H1 (cell line): ENCODE measurements at regions not wholly inside any gene's neighbourhood (a gene's known extent, or its start where the extent isn't known, plus 50 kb on each side); places are given as distances from the start of the nearest gene placed in this dataset.

ENCODE experiments used
- CTCF ChIA-PET: fragments of 300-600 bp; sonication (Branson Sonifier 250); formaldehyde crosslinking; loops from one replicate; lab custom pipeline; 2021; ENCODE audit not compliant: partially characterized antibody; lab: Charles Lee
- POLR2A ChIA-PET: fragments of 300-600 bp; sonication (Branson Sonifier 250); formaldehyde crosslinking; loops from one replicate; lab custom pipeline; 2021; ENCODE audit warnings: inconsistent platforms; ENCODE audit not compliant: partially characterized antibody; lab: Charles Lee
- DNase-seq, 2 experiments: peaks; one replicate each; pipeline versions ENCODE4 v3.0.0 to v3.0.0-alpha.2; 2010 to 2022; ENCODE audit warnings: low spot score in 2 of 2, low read depth in 1 of 2, mixed read lengths in 1 of 2
- FAIRE-seq: peaks from 2 replicates; lab custom pipeline; 2011; peaks lifted over from hg19 to GRCh38; lab: Jason Lieb, UNC
- H2AFZ ChIP-seq: 2 replicates; pipeline ENCODE4 v1.8.1; 2012; ENCODE audit warnings: low read length, inconsistent platforms
- H2AK5ac ChIP-seq: 2 replicates; pipeline ENCODE4 v1.6.1; 2013; ENCODE audit warnings: low read depth, low read length
- H2BK120ac ChIP-seq: replicated peaks from 2 replicates; pipeline ENCODE3; 2013; ENCODE audit warnings: low read depth, low read length, inconsistent platforms
- H2BK12ac ChIP-seq: 2 replicates; pipeline ENCODE4 v1.6.1; 2013; ENCODE audit warnings: low read depth, low read length
- H2BK15ac ChIP-seq: 2 replicates; pipeline ENCODE4 v1.6.1; 2013; ENCODE audit warnings: low read length
- H2BK20ac ChIP-seq: 2 replicates; pipeline ENCODE4 v1.6.1; 2013; ENCODE audit warnings: low read length
- H2BK5ac ChIP-seq: 2 replicates; pipeline ENCODE4 v1.6.1; 2013; ENCODE audit warnings: low read depth, low read length
- H3K14ac ChIP-seq: 2 replicates; pipeline ENCODE4 v1.6.1; 2013; ENCODE audit warnings: inconsistent platforms; ENCODE audit not compliant: insufficient read length
- H3K18ac ChIP-seq: 2 replicates; pipeline ENCODE4 v1.6.1; 2013; ENCODE audit warnings: low read length; ENCODE audit errors: extremely low read depth
- H3K23ac ChIP-seq: 2 replicates; pipeline ENCODE4 v1.6.1; 2013; ENCODE audit warnings: inconsistent platforms; ENCODE audit not compliant: insufficient read length
- H3K23me2 ChIP-seq: 2 replicates; pipeline ENCODE4 v1.6.1; 2013; ENCODE audit warnings: low read depth, low read length
- H3K27ac ChIP-seq: 2 replicates; pipeline ENCODE4 v1.6.1; 2011; ENCODE audit warnings: low read depth, low read length, inconsistent platforms
- H3K27me3 ChIP-seq, 4 experiments: replicated peaks in 1 of 4; 1 replicate in 1 of 4; 2 replicates in 3 of 4; pipeline versions ENCODE4 v1.6.1 to v1.8.1; 2011 to 2013; ENCODE audit warnings: low read length in 3 of 4, mild to moderate bottlenecking in 3 of 4, inconsistent platforms in 2 of 4, mixed read lengths in 2 of 4, moderate library complexity in 1 of 4; ENCODE audit not compliant: control insufficient read depth in 3 of 4, insufficient read depth in 3 of 4; ENCODE audit errors: extremely low read depth in 1 of 4
- H3K36me3 ChIP-seq, 4 experiments: 2 replicates each; pipeline versions ENCODE4 v1.6.1 to v1.8.1; 2011 to 2013; ENCODE audit warnings: mild to moderate bottlenecking in 4 of 4, low read length in 3 of 4, moderate library complexity in 2 of 4, control low read depth in 1 of 4, inconsistent platforms in 1 of 4; ENCODE audit not compliant: insufficient read depth in 4 of 4, control insufficient read depth in 2 of 4
- H3K4ac ChIP-seq: replicated peaks from 2 replicates; pipeline ENCODE3; 2013; ENCODE audit warnings: low read length, low read depth, mixed read lengths, inconsistent platforms; ENCODE audit not compliant: insufficient read length
- H3K4me1 ChIP-seq, 4 experiments: replicated peaks in 1 of 4; 1 replicate in 1 of 4; 2 replicates in 3 of 4; pipeline versions ENCODE4 v1.6.1 to v1.8.1; 2011 to 2013; ENCODE audit warnings: low read length in 3 of 4, inconsistent platforms in 2 of 4, mixed read lengths in 1 of 4; ENCODE audit not compliant: insufficient read depth in 4 of 4, control insufficient read depth in 3 of 4
- H3K4me2 ChIP-seq, 2 experiments: 2 replicates each; pipeline versions ENCODE4 v1.6.1 to v1.8.1; 2011 to 2013; ENCODE audit warnings: low read depth in 2 of 2, low read length in 2 of 2, control low read depth in 1 of 2, inconsistent platforms in 1 of 2, mild to moderate bottlenecking in 1 of 2; ENCODE audit not compliant: insufficient read depth in 1 of 2
- H3K4me3 ChIP-seq, 4 experiments: fragments of 200-600, 300-600 bp in 1 of 4; sonication (generic), shearing (Covaris generic), sonication (Bioruptor Twin) in 1 of 4; 2 replicates each; pipeline versions ENCODE4 v1.5.1 to v1.8.1; 2011 to 2016; ENCODE audit warnings: low read length in 4 of 4, low read depth in 3 of 4, control low read depth in 2 of 4, inconsistent platforms in 2 of 4, mild to moderate bottlenecking in 2 of 4, mixed read lengths in 1 of 4, moderate library complexity in 1 of 4; ENCODE audit not compliant: insufficient read depth in 2 of 4; ENCODE audit errors: extremely low read depth in 1 of 4
- H3K56ac ChIP-seq: replicated peaks from 2 replicates; pipeline ENCODE3; 2013; ENCODE audit warnings: low read depth, mild to moderate bottlenecking, mixed read lengths, low read length, inconsistent platforms; ENCODE audit not compliant: insufficient read length
- H3K79me1 ChIP-seq: 2 replicates; pipeline ENCODE4 v1.6.1; 2013; ENCODE audit warnings: low read depth, low read length, control low read depth
- H3K79me2 ChIP-seq, 2 experiments: 2 replicates each; pipeline versions ENCODE4 v1.6.1 to v1.8.1; 2012 to 2013; ENCODE audit warnings: low read length in 2 of 2, mild to moderate bottlenecking in 2 of 2, inconsistent platforms in 1 of 2; ENCODE audit not compliant: insufficient read depth in 2 of 2, control insufficient read depth in 1 of 2
- H3K9ac ChIP-seq, 4 experiments: replicated peaks in 1 of 4; 1 replicate in 1 of 4; 2 replicates in 3 of 4; pipeline versions ENCODE4 v1.6.1 to v1.8.1; 2011 to 2013; ENCODE audit warnings: low read depth in 3 of 4, low read length in 3 of 4, control low read depth in 2 of 4, mild to moderate bottlenecking in 2 of 4, moderate library complexity in 2 of 4, inconsistent platforms in 1 of 4; ENCODE audit errors: extremely low read depth in 1 of 4
- H3K9me3 ChIP-seq, 2 experiments: 2 replicates each; pipeline versions ENCODE4 v1.6.1 to v1.8.1; 2012 to 2013; ENCODE audit warnings: mild to moderate bottlenecking in 2 of 2, moderate library complexity in 2 of 2, control low read depth in 1 of 2, inconsistent platforms in 1 of 2, low read depth in 1 of 2, low read length in 1 of 2, mixed read lengths in 1 of 2; ENCODE audit not compliant: insufficient read depth in 2 of 2
- H4K20me1 ChIP-seq, 2 experiments: replicated peaks in 1 of 2; 2 replicates each; pipeline versions ENCODE3 to v1.8.1; 2011 to 2013; ENCODE audit warnings: inconsistent platforms in 2 of 2, low read length in 2 of 2, mild to moderate bottlenecking in 1 of 2; ENCODE audit not compliant: insufficient read depth in 2 of 2, control insufficient read depth in 1 of 2
- H4K5ac ChIP-seq: 2 replicates; pipeline ENCODE4 v1.6.1; 2013; ENCODE audit warnings: low read length, low read depth, mixed read lengths, inconsistent platforms; ENCODE audit not compliant: insufficient read length
- H4K8ac ChIP-seq: 2 replicates; pipeline ENCODE4 v1.8.0; 2013; ENCODE audit warnings: mild to moderate bottlenecking, moderate library complexity, low read length, inconsistent platforms; ENCODE audit not compliant: insufficient read depth; ENCODE audit errors: extremely low read depth
- H4K91ac ChIP-seq: replicated peaks from 2 replicates; pipeline ENCODE3; 2013; ENCODE audit warnings: low read length, mixed read lengths, inconsistent platforms; ENCODE audit not compliant: insufficient read length
- BCL11A ChIP-seq, 2 experiments: IDR thresholded peaks; one replicate each; pipeline ENCODE4 v1.6.1; 2011; ENCODE audit warnings: low read depth in 2 of 2, low read length in 2 of 2, mild to moderate bottlenecking in 2 of 2
- CREB1 ChIP-seq: IDR thresholded peaks from 2 replicates; pipeline ENCODE4 v1.6.1; 2012; ENCODE audit warnings: inconsistent platforms
- EP300 ChIP-seq, 2 experiments: IDR thresholded peaks; 1 replicate in 1 of 2; 2 replicates in 1 of 2; pipeline ENCODE4 v1.6.1; 2011 to 2012; ENCODE audit warnings: low read depth in 2 of 2, low read length in 2 of 2, mild to moderate bottlenecking in 2 of 2, borderline replicate concordance in 1 of 2, inconsistent platforms in 1 of 2, moderate library complexity in 1 of 2
- POLR2A ChIP-seq, 2 experiments: IDR thresholded peaks; 1 replicate in 1 of 2; 2 replicates in 1 of 2; pipeline ENCODE4 v1.6.1; 2011; ENCODE audit warnings: low read depth in 2 of 2, low read length in 2 of 2, mild to moderate bottlenecking in 2 of 2; ENCODE audit errors: control extremely low read depth in 1 of 2
- POLR2AphosphoS5 ChIP-seq: IDR thresholded peaks from 2 replicates; pipeline ENCODE4 v1.6.1; 2011; ENCODE audit warnings: low read depth, low read length
- SIRT6 ChIP-seq: IDR thresholded peaks from one replicate; pipeline ENCODE4 v1.7.1; 2012; ENCODE audit warnings: low read length, inconsistent platforms
- SP1 ChIP-seq: IDR thresholded peaks from 2 replicates; pipeline ENCODE4 v1.6.1; 2011; ENCODE audit warnings: low read depth, low read length
- TEAD4 ChIP-seq: IDR thresholded peaks from 2 replicates; pipeline ENCODE4 v1.6.1; 2012; ENCODE audit warnings: low read depth, low read length, inconsistent platforms, mixed read lengths

DNA sequence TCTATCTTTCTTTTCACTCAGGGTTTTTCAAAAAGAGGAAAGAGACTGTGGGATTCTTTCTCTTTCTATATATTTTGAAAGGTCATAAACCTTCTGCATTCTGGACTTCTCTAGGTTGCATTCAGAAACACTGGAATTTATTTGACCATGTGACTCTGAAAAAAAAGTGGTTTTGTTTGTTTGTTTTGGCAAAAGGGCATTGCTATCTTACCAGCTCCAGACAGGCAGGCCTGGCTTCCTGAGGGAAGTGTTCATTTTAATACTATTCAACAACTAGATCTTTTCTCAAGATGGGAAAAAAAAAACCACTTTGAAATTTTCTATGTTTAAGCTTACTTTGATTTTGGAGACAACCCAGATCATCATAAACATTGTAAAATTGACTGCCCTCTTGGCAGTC, 170.6 kb downstream of the RBMY1A1 start:
- no peak overlapping the region for H3K14ac ChIP-seq
- no peak overlapping the region for H2BK5ac ChIP-seq
- H3K4me3 ChIP-seq: no peak overlapping the region
- no peak overlapping the region for H3K9ac ChIP-seq
- no peak overlapping the region for H2BK15ac ChIP-seq
- no peak overlapping the region for H2BK12ac ChIP-seq
- H3K4me2 ChIP-seq: no peak overlapping the region
- H3K56ac ChIP-seq: no peak overlapping the region
- DNase-seq (no peak), FAIRE-seq (no peak)
- no peaks in the 10 kb centered on the region for H3K4me1 ChIP-seq
- H3K23me2 ChIP-seq: no peaks in the 10 kb centered on the region
- H2AK5ac ChIP-seq: no peak overlapping the region
- no peak overlapping the region for H2AFZ ChIP-seq
- no peaks in the 10 kb centered on the region for H4K20me1 ChIP-seq
- H2BK120ac ChIP-seq: no peak overlapping the region
- no peaks in the 10 kb centered on the region for H3K79me2 ChIP-seq
- H3K79me1 ChIP-seq: no peaks in the 10 kb centered on the region
- ChIA-PET CTCF (no interaction called here), POLR2A (no interaction called here)
- H4K5ac ChIP-seq: no peak overlapping the region
- H3K4ac ChIP-seq: no peak overlapping the region
- H3K27me3 ChIP-seq: no peaks in the 10 kb centered on the region
- H4K91ac ChIP-seq: no peak overlapping the region
- no peaks in the 10 kb centered on the region; a peak in 1 of 4 replicates for H3K9me3 ChIP-seq
- H3K27ac ChIP-seq: no peak overlapping the region
- no peak overlapping the region for H4K8ac ChIP-seq
- no peak overlapping the region for H3K23ac ChIP-seq
- H3K18ac ChIP-seq: no peak overlapping the region
- no peaks in the 10 kb centered on the region for H3K36me3 ChIP-seq
- H2BK20ac ChIP-seq: no peak overlapping the region
- TF ChIP-seq POLR2AphosphoS5: no peak
- no peak for TF ChIP-seq POLR2A (IDR thresholded peaks at IDR 0.05; ENCODE audit: control extremely low read depth in 1 of 2, low read depth in 2 of 2, low read length in 2 of 2)
- no peak for TF ChIP-seq SIRT6
- TF ChIP-seq EP300 (IDR thresholded peaks at IDR 0.05; ENCODE audit: borderline replicate concordance in 1 of 2, low read depth in 2 of 2, low read length in 2 of 2): no peak
- TF ChIP-seq TEAD4: no peak
- no peak for TF ChIP-seq SP1
- no peak for TF ChIP-seq CREB1
- no peak for TF ChIP-seq BCL11A (IDR thresholded peaks at IDR 0.05; ENCODE audit: low read depth in 2 of 2, low read length in 2 of 2)
